GM06990 (cell line): ENCODE measurements at regions not wholly inside any gene's neighbourhood (a gene's known extent, or its start where the extent isn't known, plus 50 kb on each side); places are given as distances from the start of the nearest gene placed in this dataset.

Source experiments
- DNase-seq: peaks from one replicate; pipeline ENCODE4 v3.0.0-alpha.2; 2011; ENCODE audit not compliant: insufficient read length; ENCODE audit errors: extremely low read depth
- H3K27me3 ChIP-seq: replicated peaks from 2 replicates; pipeline ENCODE4 v1.6.0; 2011; ENCODE audit warnings: low read length; ENCODE audit not compliant: control insufficient read depth, insufficient read depth
- H3K36me3 ChIP-seq: 2 replicates; pipeline ENCODE4 v1.5.1; 2011; ENCODE audit warnings: low read length; ENCODE audit not compliant: control insufficient read depth, insufficient read depth
- H3K4me3 ChIP-seq: replicated peaks from 2 replicates; pipeline ENCODE4 v1.5.1; 2011; ENCODE audit warnings: low read depth, mild to moderate bottlenecking, control low read depth, low read length
- TF ChIP-seq, protein P1 (sequence below): IDR thresholded peaks from 2 replicates; pipeline ENCODE4 v1.5.1; 2011; ENCODE audit warnings: low read length, control low read depth, mild to moderate bottlenecking, inconsistent platforms; ENCODE audit not compliant: insufficient read depth, poor library complexity, severe bottlenecking

- DNase-seq, result no peak
- TF ChIP-seq, protein P1, sequence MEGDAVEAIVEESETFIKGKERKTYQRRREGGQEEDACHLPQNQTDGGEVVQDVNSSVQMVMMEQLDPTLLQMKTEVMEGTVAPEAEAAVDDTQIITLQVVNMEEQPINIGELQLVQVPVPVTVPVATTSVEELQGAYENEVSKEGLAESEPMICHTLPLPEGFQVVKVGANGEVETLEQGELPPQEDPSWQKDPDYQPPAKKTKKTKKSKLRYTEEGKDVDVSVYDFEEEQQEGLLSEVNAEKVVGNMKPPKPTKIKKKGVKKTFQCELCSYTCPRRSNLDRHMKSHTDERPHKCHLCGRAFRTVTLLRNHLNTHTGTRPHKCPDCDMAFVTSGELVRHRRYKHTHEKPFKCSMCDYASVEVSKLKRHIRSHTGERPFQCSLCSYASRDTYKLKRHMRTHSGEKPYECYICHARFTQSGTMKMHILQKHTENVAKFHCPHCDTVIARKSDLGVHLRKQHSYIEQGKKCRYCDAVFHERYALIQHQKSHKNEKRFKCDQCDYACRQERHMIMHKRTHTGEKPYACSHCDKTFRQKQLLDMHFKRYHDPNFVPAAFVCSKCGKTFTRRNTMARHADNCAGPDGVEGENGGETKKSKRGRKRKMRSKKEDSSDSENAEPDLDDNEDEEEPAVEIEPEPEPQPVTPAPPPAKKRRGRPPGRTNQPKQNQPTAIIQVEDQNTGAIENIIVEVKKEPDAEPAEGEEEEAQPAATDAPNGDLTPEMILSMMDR, result no peak
- Histone ChIP-seq H3K4me3 (no peak overlapping the region), H3K27me3 (no peaks in the 10 kb centered on the region), H3K36me3 (no peaks in the 10 kb centered on the region)
These were observed 108.2 kb upstream of the KLF4 start for GRCh38 chr9:107597743-107598217.

DNA sequence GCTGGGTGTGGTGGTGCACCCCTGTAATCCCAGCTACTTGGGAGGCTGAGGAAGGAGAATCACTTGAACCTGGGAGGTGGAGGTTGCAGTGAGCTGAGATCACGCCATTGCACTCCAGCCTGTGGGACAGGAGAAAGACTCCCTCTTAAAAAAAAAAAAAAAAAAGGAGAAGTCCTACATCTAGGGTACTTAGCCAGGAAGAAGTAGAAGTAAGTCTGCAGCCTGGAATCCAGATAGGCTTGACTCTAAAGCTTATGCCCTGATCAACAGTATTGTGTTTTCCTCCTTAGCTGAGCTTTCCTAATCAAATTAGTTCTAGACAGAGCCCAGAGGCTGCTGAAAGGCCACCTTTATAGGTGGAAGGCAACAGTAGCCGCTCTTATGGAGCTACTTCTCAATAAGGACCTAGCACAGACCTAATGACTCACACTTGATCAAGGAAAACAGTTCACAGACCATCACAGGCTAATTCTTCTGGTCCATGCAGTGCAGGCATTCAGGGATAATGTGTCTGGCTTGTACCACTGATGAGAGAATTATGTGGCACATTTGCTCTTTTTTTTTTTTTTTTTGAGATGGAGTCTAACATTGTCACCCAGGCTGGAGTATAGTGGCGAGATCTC lies 105.5 kb upstream of the KLF4 start:
- no peaks in the 10 kb centered on the region for H3K36me3 ChIP-seq
- H3K4me3 ChIP-seq, result no peak overlapping the region
- DNase-seq, result no peak
- no peaks in the 10 kb centered on the region for H3K27me3 ChIP-seq
- TF ChIP-seq, protein P1, result no peak

GRCh38 chr9:107593224-107593870 lies 103.8 kb upstream of the KLF4 start:
- TF ChIP-seq, protein P1, result no peak
- Histone ChIP-seq H3K27me3 (no peaks in the 10 kb centered on the region), H3K36me3 (no peaks in the 10 kb centered on the region), H3K4me3 (no peak overlapping the region)
- no peak for DNase-seq

DNA sequence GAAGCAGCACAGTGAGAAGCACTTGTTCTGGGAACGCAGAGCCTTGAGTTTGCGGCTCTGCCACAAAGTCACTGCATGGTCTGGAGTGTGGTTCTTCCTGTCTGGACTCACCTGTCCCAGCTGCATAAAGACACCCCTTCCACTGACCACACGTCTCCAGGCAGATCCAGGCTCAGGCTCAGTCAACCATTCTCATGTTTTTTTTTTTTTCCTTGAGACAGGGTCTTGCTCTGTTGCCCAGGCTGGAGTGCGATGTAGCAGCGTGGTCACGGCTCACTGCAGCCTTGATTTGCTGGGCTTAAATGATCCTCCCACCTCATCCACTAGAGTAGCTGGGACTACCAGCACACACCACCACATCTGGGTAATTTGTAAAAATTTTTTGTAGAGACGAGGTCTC lies 102.9 kb upstream of the KLF4 start:
- no peak for DNase-seq
- Histone ChIP-seq H3K4me3 (no peak overlapping the region), H3K36me3 (no peaks in the 10 kb centered on the region), H3K27me3 (no peaks in the 10 kb centered on the region)
- TF ChIP-seq, protein P1, result no peak

- TF ChIP-seq, protein P1, result no peak
- no peak for DNase-seq
- Histone ChIP-seq H3K36me3 (no peaks in the 10 kb centered on the region), H3K27me3 (no peaks in the 10 kb centered on the region; the same call in 1 of the 2 replicates), H3K4me3 (no peak overlapping the region)
These were observed 102.2 kb upstream of the KLF4 start for GRCh38 chr9:107591781-107592180.
